AG04450 (cell line): ENCODE measurements at regions not wholly inside any gene's neighbourhood (a gene's known extent, or its start where the extent isn't known, plus 50 kb on each side); places are given as distances from the start of the nearest gene placed in this dataset.

Source experiments
- CTCF ChIA-PET: fragments of 300-600, 350-600 bp; formaldehyde crosslinking; extraction: SDS; loops from one replicate; lab custom pipeline; 2022; ENCODE audit warnings: antibody characterized with exemption, inconsistent platforms; lab: Charles Lee
- POLR2A ChIA-PET: fragments of 350-600 bp; formaldehyde crosslinking; extraction: SDS; loops from one replicate; lab custom pipeline; 2021; ENCODE audit warnings: antibody characterized with exemption, inconsistent platforms; lab: Yijun Ruan, JAX
- DNase-seq: peaks from one replicate; pipeline ENCODE4 v3.0.0-alpha.2; 2011; ENCODE audit warnings: low read depth, low spot score
- H3K27ac ChIP-seq: one replicate; pipeline ENCODE4 v1.5.1; 2012; ENCODE audit warnings: low read depth, low read length, control low read depth
- H3K27me3 ChIP-seq: one replicate; pipeline ENCODE4 v1.6.0; 2012; ENCODE audit warnings: low read length; ENCODE audit not compliant: control insufficient read depth, insufficient read depth
- H3K4me3 ChIP-seq: 2 replicates; pipeline ENCODE4 v1.5.1; 2011; ENCODE audit warnings: mild to moderate bottlenecking, low read depth, low read length, control low read depth
- H3K9me3 ChIP-seq: 2 replicates; pipeline ENCODE4 v1.5.1; 2012; ENCODE audit warnings: low read length; ENCODE audit not compliant: control insufficient read depth, insufficient read depth
- TF ChIP-seq, protein P1 (sequence below): IDR thresholded peaks from 2 replicates; pipeline ENCODE4 v1.5.1; 2011; ENCODE audit warnings: low read depth, low read length, control low read depth, inconsistent platforms

DNA sequence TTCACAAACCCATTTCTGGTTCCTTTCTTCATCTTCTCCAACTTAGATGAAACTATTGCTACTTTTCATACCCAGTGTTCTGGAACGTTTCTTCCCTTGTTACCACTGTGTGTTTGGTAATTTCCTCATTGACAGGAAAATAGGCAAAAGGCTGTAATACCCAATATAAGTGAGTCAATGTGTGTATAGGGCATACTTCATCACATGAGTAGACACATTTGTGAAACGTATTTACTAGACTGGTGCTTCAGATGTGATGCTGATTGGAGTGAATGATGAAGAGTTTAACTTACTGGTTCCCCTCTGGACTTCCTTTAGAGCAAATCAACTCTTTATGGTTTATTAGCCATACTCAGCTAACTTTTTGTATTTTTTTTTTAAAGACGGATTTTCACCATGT lies 195.1 kb upstream of the ATP6AP2 start:
- H3K4me3 ChIP-seq = no peak overlapping the region
- no peak for DNase-seq
- H3K9me3 ChIP-seq = no peaks in the 10 kb centered on the region
- TF ChIP-seq, protein P1, sequence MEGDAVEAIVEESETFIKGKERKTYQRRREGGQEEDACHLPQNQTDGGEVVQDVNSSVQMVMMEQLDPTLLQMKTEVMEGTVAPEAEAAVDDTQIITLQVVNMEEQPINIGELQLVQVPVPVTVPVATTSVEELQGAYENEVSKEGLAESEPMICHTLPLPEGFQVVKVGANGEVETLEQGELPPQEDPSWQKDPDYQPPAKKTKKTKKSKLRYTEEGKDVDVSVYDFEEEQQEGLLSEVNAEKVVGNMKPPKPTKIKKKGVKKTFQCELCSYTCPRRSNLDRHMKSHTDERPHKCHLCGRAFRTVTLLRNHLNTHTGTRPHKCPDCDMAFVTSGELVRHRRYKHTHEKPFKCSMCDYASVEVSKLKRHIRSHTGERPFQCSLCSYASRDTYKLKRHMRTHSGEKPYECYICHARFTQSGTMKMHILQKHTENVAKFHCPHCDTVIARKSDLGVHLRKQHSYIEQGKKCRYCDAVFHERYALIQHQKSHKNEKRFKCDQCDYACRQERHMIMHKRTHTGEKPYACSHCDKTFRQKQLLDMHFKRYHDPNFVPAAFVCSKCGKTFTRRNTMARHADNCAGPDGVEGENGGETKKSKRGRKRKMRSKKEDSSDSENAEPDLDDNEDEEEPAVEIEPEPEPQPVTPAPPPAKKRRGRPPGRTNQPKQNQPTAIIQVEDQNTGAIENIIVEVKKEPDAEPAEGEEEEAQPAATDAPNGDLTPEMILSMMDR = no peak
- no peak overlapping the region for H3K27ac ChIP-seq
- POLR2A ChIA-PET = no interaction called here
- CTCF ChIA-PET = no interaction called here
- H3K27me3 ChIP-seq = no peaks in the 10 kb centered on the region

DNA sequence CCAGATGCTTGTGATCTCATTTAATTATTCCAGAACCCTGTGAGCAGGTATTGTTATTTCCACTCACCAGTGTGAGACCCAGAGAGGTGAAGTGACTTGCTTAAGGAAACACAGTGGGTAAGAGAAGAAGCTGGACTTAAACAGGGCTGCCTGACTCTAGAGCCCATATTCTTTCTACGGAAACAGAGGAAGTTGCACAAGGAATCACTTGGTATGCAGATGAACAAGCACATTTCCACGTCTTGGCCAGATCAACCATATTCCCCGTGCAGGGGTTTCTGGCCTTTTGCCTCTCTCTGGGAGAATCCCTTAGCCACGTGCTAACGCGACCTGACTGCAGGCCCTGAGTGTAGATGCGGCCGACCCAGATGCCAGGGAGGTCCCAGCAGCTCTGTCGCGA lies 195.5 kb upstream of the ATP6AP2 start:
- no peaks in the 10 kb centered on the region for H3K9me3 ChIP-seq
- no peak overlapping the region for H3K27ac ChIP-seq
- no peak for DNase-seq
- no peak overlapping the region for H3K4me3 ChIP-seq
- POLR2A ChIA-PET = no interaction called here
- TF ChIP-seq, protein P1 = no peak
- H3K27me3 ChIP-seq = no peaks in the 10 kb centered on the region
- CTCF ChIA-PET = no interaction called here

DNA sequence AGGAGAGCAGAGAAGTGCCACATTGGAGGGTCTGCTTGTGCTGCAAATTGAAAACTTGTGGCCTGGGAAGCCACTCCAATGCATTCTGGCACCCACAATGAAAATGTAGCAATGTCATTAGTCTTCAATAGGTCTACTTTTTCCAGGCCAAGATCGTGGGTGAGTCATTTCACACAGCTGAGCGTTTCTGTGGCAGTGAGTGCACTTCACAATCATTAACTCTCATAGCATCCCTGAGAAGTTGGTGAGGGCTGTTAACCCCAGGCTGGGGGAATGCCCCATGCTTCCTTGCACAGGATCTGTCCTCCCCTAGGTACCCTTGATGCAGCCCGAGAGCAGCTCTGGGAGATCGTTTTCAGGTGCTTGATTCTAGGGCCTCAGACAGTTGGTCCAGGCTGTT lies 196.8 kb upstream of the ATP6AP2 start:
- H3K9me3 ChIP-seq = no peaks in the 10 kb centered on the region
- TF ChIP-seq, protein P1 = no peak
- H3K4me3 ChIP-seq = no peak overlapping the region
- no peaks in the 10 kb centered on the region for H3K27me3 ChIP-seq
- CTCF ChIA-PET = no interaction called here
- H3K27ac ChIP-seq = no peak overlapping the region
- DNase-seq = no peak
- POLR2A ChIA-PET = no interaction called here

DNA sequence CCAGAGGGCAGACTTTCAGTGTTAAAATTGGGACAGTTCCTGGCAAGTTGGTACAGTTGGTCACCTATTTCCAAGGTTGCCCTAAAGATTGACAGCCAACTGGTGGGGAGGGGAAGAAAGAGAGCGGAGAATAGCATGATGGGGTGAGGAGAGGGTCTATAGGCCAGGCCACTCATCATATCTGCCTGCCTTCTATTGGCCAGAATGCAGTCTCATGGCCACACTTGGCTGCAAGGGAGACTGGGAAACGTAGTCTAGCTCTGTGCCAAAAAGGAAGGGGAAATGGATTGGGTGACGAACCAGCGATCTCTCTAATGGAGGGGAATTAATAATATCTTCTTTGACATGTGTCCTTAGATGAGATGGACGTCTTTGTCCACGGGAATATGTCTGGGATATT lies 197.4 kb upstream of the ATP6AP2 start:
- DNase-seq = no peak
- TF ChIP-seq, protein P1 = no peak
- Histone ChIP-seq H3K9me3 (no peaks in the 10 kb centered on the region), H3K27me3 (no peaks in the 10 kb centered on the region), H3K4me3 (no peak overlapping the region), H3K27ac (no peak overlapping the region)
- ChIA-PET CTCF (no interaction called here), POLR2A (no interaction called here)

DNA sequence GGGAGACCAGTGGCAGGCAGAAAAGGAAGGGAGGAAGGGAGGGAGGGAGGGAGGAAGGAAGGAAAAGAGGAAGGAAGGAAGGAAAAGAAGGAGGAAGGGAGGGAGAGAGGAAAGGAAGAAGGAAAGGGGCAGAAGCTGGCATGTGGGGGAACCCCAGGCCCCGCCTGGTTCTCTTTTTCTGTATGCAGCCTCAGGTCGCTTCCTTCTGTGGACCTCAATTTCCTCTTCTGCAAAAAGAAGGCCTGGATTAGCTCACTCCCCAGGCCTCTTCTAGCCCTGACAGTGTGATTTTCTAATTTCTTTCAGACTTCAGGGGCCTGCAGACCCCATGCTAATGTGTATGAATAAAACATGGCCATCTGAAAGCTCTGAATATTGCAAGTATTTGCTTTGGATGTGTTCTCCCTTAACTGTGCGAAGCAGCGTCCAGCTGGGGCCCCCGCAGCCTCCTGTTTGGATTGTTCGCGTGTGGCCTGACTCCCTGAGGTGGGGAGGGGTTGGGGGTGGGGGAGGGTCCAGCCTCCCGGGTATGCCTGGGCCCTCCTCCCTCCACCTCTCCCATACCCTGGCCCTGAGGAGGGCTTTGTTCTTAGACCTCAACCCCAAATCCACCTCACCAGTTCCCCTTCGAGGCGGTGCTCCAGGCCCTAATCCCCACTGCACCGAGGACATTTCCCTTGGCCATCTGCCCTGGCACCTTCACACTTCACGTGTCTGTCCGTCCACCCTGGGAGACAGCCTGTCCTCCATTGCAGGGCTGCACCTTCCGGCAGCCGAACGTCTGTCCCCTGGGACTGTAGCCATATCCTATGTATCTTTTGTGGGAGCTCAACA lies 199.9 kb upstream of the ATP6AP2 start:
- TF ChIP-seq, protein P1 = no peak
- DNase-seq = no peak
- Histone ChIP-seq H3K9me3 (no peaks in the 10 kb centered on the region), H3K4me3 (no peak overlapping the region), H3K27me3 (no peaks in the 10 kb centered on the region), H3K27ac (no peak overlapping the region)
- CTCF ChIA-PET = no interaction called here
- POLR2A ChIA-PET = no interaction called here
